Central memory CD8-positive, alpha-beta T cell (primary cell): ENCODE measurements at regions not wholly inside any gene's neighbourhood (a gene's known extent, or its start where the extent isn't known, plus 50 kb on each side); places are given as distances from the start of the nearest gene placed in this dataset.
A peak's percentile ranks its signal among the peaks of the same experiment; 100 is the strongest.

Experiments used
- ATAC-seq: fragments of 150-1000 bp; cut with Tn5 transposase; replicated peaks from 2 replicates; pipeline ENCODE4 v1.10.0; 2022; ENCODE audit warnings: mild to moderate bottlenecking, moderate FRiP score, moderate number of reproducible peaks; ENCODE audit not compliant: poor library complexity, severe bottlenecking; ENCODE audit errors: extremely low read depth
- DNase-seq, 2 donors: peaks; one replicate each; pipeline ENCODE4 v3.0.0; 2021; ENCODE audit warnings: low spot score in 2 of 2
- H3K27ac Mint-ChIP-seq: one replicate; pipeline ENCODE4 v1.8.0; 2022; ENCODE audit warnings: low read depth, mild to moderate bottlenecking, moderate library complexity, mixed read lengths
- H3K27me3 Mint-ChIP-seq: one replicate; pipeline ENCODE4 v1.8.0; 2022; ENCODE audit warnings: mixed read lengths
- H3K36me3 Mint-ChIP-seq: one replicate; pipeline ENCODE4 v1.8.0; 2022; ENCODE audit warnings: mild to moderate bottlenecking, moderate library complexity, mixed read lengths; ENCODE audit not compliant: insufficient read depth
- H3K4me1 Mint-ChIP-seq: one replicate; pipeline ENCODE4 v1.8.0; 2022; ENCODE audit warnings: mixed read lengths
- H3K4me3 Mint-ChIP-seq: one replicate; pipeline ENCODE4 v1.8.0; 2022; ENCODE audit warnings: mild to moderate bottlenecking, moderate library complexity, mixed read lengths
- H3K9me3 Mint-ChIP-seq: one replicate; pipeline ENCODE4 v1.8.0; 2022; ENCODE audit warnings: mixed read lengths

- Mint-ChIP-seq H3K4me1 (no peaks in the 10 kb centered on the region), H3K9me3 (no peaks in the 10 kb centered on the region), H3K27ac (no peak overlapping the region), H3K36me3 (no peaks in the 10 kb centered on the region), H3K4me3 (no peak overlapping the region), H3K27me3 (peaks cover 6% of the 10 kb centered on the region)
- no peak for ATAC-seq
- DNase-seq: no peak
Measured at GRCh38 chr5:102594192-102594591, 95.4 kb upstream of the SLCO6A1 start.

DNA sequence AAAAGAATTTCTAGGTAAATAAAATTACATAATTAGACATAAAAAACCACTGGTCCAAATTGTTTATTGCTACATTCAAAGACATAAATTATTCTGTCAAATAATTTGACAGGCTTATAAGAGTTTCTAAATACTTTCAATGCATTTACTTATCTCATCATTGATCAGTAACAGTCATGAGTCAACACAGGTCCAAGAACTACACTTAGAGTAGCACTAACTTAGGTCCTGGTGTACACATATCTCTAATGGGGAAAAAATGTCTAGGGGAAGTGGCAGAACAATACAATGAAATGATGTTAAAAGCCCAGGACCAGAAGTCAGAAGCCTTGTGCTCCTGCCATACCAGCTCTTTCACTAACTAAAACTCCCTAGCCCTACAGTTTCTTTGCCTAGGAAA lies 96.5 kb upstream of the SLCO6A1 start:
- H3K27ac Mint-ChIP-seq: no peak overlapping the region
- H3K9me3 Mint-ChIP-seq: no peaks in the 10 kb centered on the region
- DNase-seq (no peak), ATAC-seq (no peak)
- no peaks in the 10 kb centered on the region for H3K36me3 Mint-ChIP-seq
- no peaks in the 10 kb centered on the region for H3K4me1 Mint-ChIP-seq
- no peak overlapping the region for H3K4me3 Mint-ChIP-seq
- H3K27me3 Mint-ChIP-seq: no peaks in the 10 kb centered on the region

GRCh38 chr5:102596113-102596512 lies 97.3 kb upstream of the SLCO6A1 start:
- H3K27me3 Mint-ChIP-seq: no peaks in the 10 kb centered on the region
- no peak overlapping the region for H3K4me3 Mint-ChIP-seq
- H3K4me1 Mint-ChIP-seq: no peaks in the 10 kb centered on the region
- DNase-seq (no peak), ATAC-seq (no peak)
- no peaks in the 10 kb centered on the region for H3K36me3 Mint-ChIP-seq
- no peaks in the 10 kb centered on the region for H3K9me3 Mint-ChIP-seq
- no peak overlapping the region for H3K27ac Mint-ChIP-seq

GRCh38 chr5:102596951-102597350 lies 98.2 kb upstream of the SLCO6A1 start:
- ATAC-seq: no peak
- Mint-ChIP-seq H3K4me1 (no peaks in the 10 kb centered on the region), H3K9me3 (no peaks in the 10 kb centered on the region), H3K27ac (peak overlapping the region; percentile 59), H3K36me3 (no peaks in the 10 kb centered on the region), H3K27me3 (no peaks in the 10 kb centered on the region), H3K4me3 (no peak overlapping the region)
- no peak for DNase-seq

DNA sequence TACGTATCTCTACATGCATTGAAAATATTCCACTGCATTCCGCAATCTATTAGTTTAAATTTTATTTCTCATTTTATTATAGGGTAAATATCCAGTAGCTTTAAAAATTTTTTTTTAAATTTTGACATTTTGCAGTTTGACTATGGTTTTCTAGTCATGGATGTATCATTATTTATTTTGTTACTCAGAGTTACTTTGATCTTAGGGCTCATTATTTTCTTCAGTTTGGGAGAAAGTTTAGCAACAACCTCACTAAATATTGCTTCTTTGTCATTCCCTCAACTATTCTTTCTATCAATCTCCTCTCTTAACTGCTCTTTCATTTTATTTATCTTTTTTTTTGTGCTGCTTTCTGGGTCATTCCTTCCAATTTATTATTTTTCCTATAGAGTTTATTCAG lies 100.5 kb upstream of the SLCO6A1 start:
- no peaks in the 10 kb centered on the region for H3K9me3 Mint-ChIP-seq

GRCh38 chr5:102600964-102601363 lies 102.2 kb upstream of the SLCO6A1 start:
- DNase-seq (no peak), ATAC-seq (no peak)
- Mint-ChIP-seq H3K36me3 (no peaks in the 10 kb centered on the region), H3K4me3 (no peak overlapping the region), H3K4me1 (no peaks in the 10 kb centered on the region), H3K27ac (no peak overlapping the region), H3K27me3 (peaks cover 25% of the 10 kb centered on the region), H3K9me3 (no peaks in the 10 kb centered on the region)

More for the DNA sequence above, 100.5 kb upstream of the SLCO6A1 start:
- ATAC-seq: no peak
- peaks cover 14% of the 10 kb centered on the region for H3K27me3 Mint-ChIP-seq
- no peak overlapping the region for H3K4me3 Mint-ChIP-seq
- no peak overlapping the region for H3K27ac Mint-ChIP-seq
- DNase-seq: no peak
- H3K4me1 Mint-ChIP-seq: no peaks in the 10 kb centered on the region
- no peaks in the 10 kb centered on the region for H3K36me3 Mint-ChIP-seq

GRCh38 chr5:102603670-102604069 lies 104.9 kb upstream of the SLCO6A1 start:
- ATAC-seq: no peak
- no peak overlapping the region for H3K4me3 Mint-ChIP-seq
- H3K36me3 Mint-ChIP-seq: no peaks in the 10 kb centered on the region
- no peak overlapping the region for H3K27ac Mint-ChIP-seq
- DNase-seq: no peak
- H3K9me3 Mint-ChIP-seq: no peaks in the 10 kb centered on the region
- peaks cover 33% of the 10 kb centered on the region for H3K27me3 Mint-ChIP-seq
- no peaks in the 10 kb centered on the region for H3K4me1 Mint-ChIP-seq

DNA sequence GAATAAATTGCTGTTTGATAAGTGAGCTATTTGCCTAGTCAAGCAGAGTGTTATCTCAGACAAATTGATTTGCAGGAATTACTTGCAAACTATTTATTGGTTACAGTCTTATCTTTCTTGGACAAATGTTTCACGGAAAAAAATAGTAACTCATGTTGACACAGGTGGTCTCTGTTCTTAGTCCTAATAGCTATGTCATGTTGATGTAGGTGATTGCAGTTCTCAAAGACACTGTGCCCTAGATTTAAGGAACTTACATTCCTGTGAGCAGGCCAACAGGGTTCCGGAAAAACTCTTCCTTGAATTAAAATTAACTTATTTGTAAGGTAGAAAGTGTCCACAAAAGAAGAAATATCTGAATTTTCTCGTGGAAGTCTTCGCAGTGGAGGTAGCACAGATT lies 109.6 kb upstream of the SLCO6A1 start:
- H3K27me3 Mint-ChIP-seq: peaks cover 45% of the 10 kb centered on the region
- ATAC-seq: no peak
- H3K9me3 Mint-ChIP-seq: no peaks in the 10 kb centered on the region
- H3K4me3 Mint-ChIP-seq: no peak overlapping the region
- H3K36me3 Mint-ChIP-seq: no peaks in the 10 kb centered on the region
- H3K4me1 Mint-ChIP-seq: no peaks in the 10 kb centered on the region
- no peak overlapping the region for H3K27ac Mint-ChIP-seq
- no peak for DNase-seq

- Mint-ChIP-seq H3K4me1 (no peaks in the 10 kb centered on the region), H3K36me3 (no peaks in the 10 kb centered on the region), H3K27ac (no peak overlapping the region)
Measured at GRCh38 chr5:102611312-102611711, 112.5 kb upstream of the SLCO6A1 start.

GRCh38 chr5:102613661-102614060 lies 114.9 kb upstream of the SLCO6A1 start:
- DNase-seq (no peak), ATAC-seq (no peak)
- no peaks in the 10 kb centered on the region for H3K4me1 Mint-ChIP-seq
- no peaks in the 10 kb centered on the region for H3K9me3 Mint-ChIP-seq
- no peaks in the 10 kb centered on the region for H3K36me3 Mint-ChIP-seq
- peaks cover 61% of the 10 kb centered on the region for H3K27me3 Mint-ChIP-seq
- H3K27ac Mint-ChIP-seq: no peak overlapping the region
- no peak overlapping the region for H3K4me3 Mint-ChIP-seq

More at GRCh38 chr5:102611312-102611711, 112.5 kb upstream of the SLCO6A1 start:
- H3K27me3 Mint-ChIP-seq: peaks cover 50% of the 10 kb centered on the region
- DNase-seq (no peak), ATAC-seq (no peak)
- no peaks in the 10 kb centered on the region for H3K9me3 Mint-ChIP-seq
- H3K4me3 Mint-ChIP-seq: no peak overlapping the region

DNA sequence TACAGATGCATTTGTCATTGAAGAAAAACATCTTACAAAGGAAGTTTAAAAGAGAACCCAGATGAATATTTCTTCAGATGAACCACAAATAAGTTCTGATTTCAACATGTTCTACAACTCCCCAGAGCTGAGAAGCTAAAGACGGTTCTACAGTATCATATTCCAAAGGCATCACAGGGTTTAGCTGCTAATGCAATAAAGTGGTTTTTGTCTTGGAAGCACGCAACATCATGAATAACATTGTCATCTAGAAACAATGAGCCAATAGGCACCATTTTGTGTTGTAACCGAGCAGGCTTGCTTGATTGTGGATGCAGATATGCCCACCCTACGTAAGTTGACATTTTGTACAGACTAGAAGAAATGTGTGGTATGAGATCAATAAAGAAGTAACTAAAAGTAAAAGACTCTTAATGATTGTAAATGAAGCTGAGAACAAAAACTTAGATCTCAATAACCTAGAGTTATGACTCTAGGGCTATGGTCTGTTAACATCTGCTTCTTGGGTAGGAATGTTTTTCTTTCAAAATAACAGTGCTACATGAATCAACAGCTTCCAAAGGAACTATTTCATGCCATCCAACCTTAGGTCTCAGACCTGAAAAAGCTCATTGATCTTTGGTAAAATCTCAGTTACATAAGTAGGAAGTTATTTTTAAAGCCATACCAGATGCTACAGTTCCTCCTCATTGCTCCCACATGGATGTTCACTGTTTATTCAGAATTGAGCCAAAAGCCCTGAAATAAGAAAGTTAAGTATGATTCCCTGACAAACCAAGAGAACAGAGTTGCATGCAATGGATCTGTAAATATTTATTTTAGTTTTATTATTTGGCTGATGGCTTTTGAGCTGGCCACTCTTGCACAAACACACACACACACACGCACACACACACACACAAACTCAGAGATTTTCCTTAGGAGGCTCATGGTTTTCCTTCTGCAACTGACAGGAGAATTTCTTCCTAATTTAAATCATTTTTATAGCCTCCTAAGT lies 118.7 kb upstream of the SLCO6A1 start:
- Mint-ChIP-seq H3K4me3 (no peak overlapping the region), H3K9me3 (no peaks in the 10 kb centered on the region), H3K27me3 (peaks cover 70% of the 10 kb centered on the region), H3K36me3 (no peaks in the 10 kb centered on the region), H3K27ac (no peak overlapping the region), H3K4me1 (no peaks in the 10 kb centered on the region)
- DNase-seq: no peak
- ATAC-seq: no peak

- H3K27me3 Mint-ChIP-seq: peaks cover 40% of the 10 kb centered on the region
Measured at GRCh38 chr5:102622262-102622661, 123.5 kb upstream of the SLCO6A1 start.

DNA sequence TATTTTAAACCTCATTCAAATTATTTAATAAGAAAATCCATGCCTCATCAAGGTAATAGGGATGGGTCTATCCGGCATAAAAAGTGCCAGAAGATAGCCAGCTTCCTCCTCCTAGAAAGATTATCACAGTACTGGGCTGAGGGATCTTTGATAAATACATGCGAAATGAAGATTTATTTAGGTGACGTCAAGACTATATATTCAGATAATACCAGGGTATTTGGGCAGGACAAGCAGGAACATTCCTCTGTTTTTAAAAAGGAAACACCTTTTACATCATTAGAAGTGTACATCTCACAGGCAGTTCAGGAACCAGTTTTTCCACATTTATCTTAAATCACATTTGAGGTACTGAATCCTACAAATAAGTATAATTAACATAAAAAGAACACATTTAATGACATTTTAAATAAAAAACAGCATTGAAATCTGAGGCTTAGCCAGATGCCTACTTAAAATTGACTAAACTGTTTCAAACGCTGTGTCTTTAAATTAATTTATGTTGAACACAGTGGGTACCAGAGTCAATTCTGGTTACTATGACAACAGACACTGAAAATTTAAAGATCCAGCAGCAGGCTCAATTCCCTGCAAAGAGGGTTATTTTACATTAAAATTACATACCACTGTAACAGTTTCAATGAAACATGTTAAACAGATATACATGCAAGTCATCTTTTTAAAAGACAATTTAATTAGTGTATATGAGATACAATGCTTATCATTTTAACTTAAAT lies 124.7 kb upstream of the SLCO6A1 start:
- H3K27ac Mint-ChIP-seq: no peak overlapping the region
- no peaks in the 10 kb centered on the region for H3K9me3 Mint-ChIP-seq
- no peaks in the 10 kb centered on the region for H3K36me3 Mint-ChIP-seq
- H3K4me3 Mint-ChIP-seq: no peak overlapping the region
- no peaks in the 10 kb centered on the region for H3K4me1 Mint-ChIP-seq
- ATAC-seq: no peak
- DNase-seq: no peak
- H3K27me3 Mint-ChIP-seq: peaks cover 35% of the 10 kb centered on the region

More at GRCh38 chr5:102622262-102622661, 123.5 kb upstream of the SLCO6A1 start:
- H3K4me1 Mint-ChIP-seq: no peaks in the 10 kb centered on the region
- no peaks in the 10 kb centered on the region for H3K9me3 Mint-ChIP-seq
- no peak overlapping the region for H3K4me3 Mint-ChIP-seq
- ATAC-seq: no peak
- H3K36me3 Mint-ChIP-seq: no peaks in the 10 kb centered on the region
- no peak overlapping the region for H3K27ac Mint-ChIP-seq
- no peak for DNase-seq
